ENCODE measurements at regions not wholly inside any gene's neighbourhood (a gene's known extent, or its start where the extent isn't known, plus 50 kb on each side); places are given as distances from the start of the nearest gene placed in this dataset.

- H3K9ac ChIP-seq (ENCODE audit: control insufficient read depth, extremely low read depth, insufficient read depth, low read length) = no peak overlapping the region
- no peaks in the 10 kb centered on the region for H3K36me3 ChIP-seq (ENCODE audit: control insufficient read depth in 2 of 2, extremely low read depth in 1 of 2, insufficient read depth in 2 of 2, low read length in 2 of 2)
- H3K9me1 ChIP-seq (ENCODE audit: control insufficient read depth, extremely low read depth, insufficient read depth, low read length) = no peaks in the 10 kb centered on the region
- H3K4me1 ChIP-seq (ENCODE audit: control insufficient read depth, extremely low read depth, insufficient read depth, low read length) = no peaks in the 10 kb centered on the region
- H3K27me3 ChIP-seq (ENCODE audit: control insufficient read depth, extremely low read depth, insufficient read depth, low read length) = no peaks in the 10 kb centered on the region
- FAIRE-seq = no peak
- H3K27ac ChIP-seq (ENCODE audit: control insufficient read depth, insufficient read depth, low read length) = no peak overlapping the region
- no peaks in the 10 kb centered on the region for H4K20me1 ChIP-seq (ENCODE audit: control insufficient read depth, extremely low read depth, insufficient read depth, low read length)
- no peaks in the 10 kb centered on the region for H3K79me2 ChIP-seq (ENCODE audit: control insufficient read depth, insufficient read depth, low read length)
- H3K4me2 ChIP-seq (ENCODE audit: control insufficient read depth, extremely low read depth, insufficient read depth, low read depth, low read length) = no peak overlapping the region
- H3K4me3 ChIP-seq (ENCODE audit: control insufficient read depth in 2 of 3, extremely low read depth in 1 of 3, insufficient read depth in 2 of 3, low read depth in 1 of 3, low read length in 3 of 3) = no peak overlapping the region
- H2AFZ ChIP-seq (ENCODE audit: control insufficient read depth, low read length) = no peak overlapping the region
- no peak for DNase-seq (ENCODE audit: low read depth, low spot score)
- no peaks in the 10 kb centered on the region for H3K9me3 ChIP-seq (ENCODE audit: control insufficient read depth, low read depth, low read length)
- dilution Hi-C loops (cut with MboI; ENCODE audit: extremely low pct_ligation_motif_present, low sequenced_read_pairs) = no loop called here
- TF ChIP-seq EZH2 (IDR thresholded peaks at IDR 0.05; ENCODE audit: low read length) = no peak
- no peak for TF ChIP-seq CTCF (optimal IDR thresholded peaks at IDR 0.05 in 1 of 3, IDR thresholded peaks at IDR 0.05 in 1 of 3, conservative IDR thresholded peaks at IDR 0.05 in 1 of 3; ENCODE audit: extremely low read depth in 1 of 3, insufficient read depth in 2 of 3, low read length in 3 of 3)
These were observed 491.1 kb upstream of the TSHZ3 start for GRCh38 chr19:31840371-31840770.

GRCh38 chr19:31841755-31842154 is 492.5 kb upstream of the TSHZ3 start:
- H3K4me1 ChIP-seq (ENCODE audit: control insufficient read depth, extremely low read depth, insufficient read depth, low read length) = no peaks in the 10 kb centered on the region
- H3K9ac ChIP-seq (ENCODE audit: control insufficient read depth, extremely low read depth, insufficient read depth, low read length) = no peak overlapping the region
- FAIRE-seq (no peak), DNase-seq (ENCODE audit: low read depth, low spot score) (no peak)
- TF ChIP-seq EZH2 (IDR thresholded peaks at IDR 0.05; ENCODE audit: low read length) (no peak), CTCF (optimal IDR thresholded peaks at IDR 0.05 in 1 of 3, IDR thresholded peaks at IDR 0.05 in 1 of 3, conservative IDR thresholded peaks at IDR 0.05 in 1 of 3; ENCODE audit: extremely low read depth in 1 of 3, insufficient read depth in 2 of 3, low read length in 3 of 3) (no peak)
- H3K27ac ChIP-seq (ENCODE audit: control insufficient read depth, insufficient read depth, low read length) = no peak overlapping the region
- H4K20me1 ChIP-seq (ENCODE audit: control insufficient read depth, extremely low read depth, insufficient read depth, low read length) = no peaks in the 10 kb centered on the region
- no peaks in the 10 kb centered on the region for H3K9me1 ChIP-seq (ENCODE audit: control insufficient read depth, extremely low read depth, insufficient read depth, low read length)
- no peak overlapping the region for H3K4me2 ChIP-seq (ENCODE audit: control insufficient read depth, extremely low read depth, insufficient read depth, low read depth, low read length)
- dilution Hi-C loops (cut with MboI; ENCODE audit: extremely low pct_ligation_motif_present, low sequenced_read_pairs) = no loop called here
- no peak overlapping the region for H2AFZ ChIP-seq (ENCODE audit: control insufficient read depth, low read length)
- H3K27me3 ChIP-seq (ENCODE audit: control insufficient read depth, extremely low read depth, insufficient read depth, low read length) = no peaks in the 10 kb centered on the region
- no peak overlapping the region for H3K4me3 ChIP-seq (ENCODE audit: control insufficient read depth in 2 of 3, extremely low read depth in 1 of 3, insufficient read depth in 2 of 3, low read depth in 1 of 3, low read length in 3 of 3)
- no peaks in the 10 kb centered on the region for H3K36me3 ChIP-seq (ENCODE audit: control insufficient read depth in 2 of 2, extremely low read depth in 1 of 2, insufficient read depth in 2 of 2, low read length in 2 of 2)
- H3K9me3 ChIP-seq (ENCODE audit: control insufficient read depth, low read depth, low read length) = no peaks in the 10 kb centered on the region
- no peaks in the 10 kb centered on the region for H3K79me2 ChIP-seq (ENCODE audit: control insufficient read depth, insufficient read depth, low read length)

Data from keratinocyte (primary cell).